H1 (cell line): ENCODE measurements at regions not wholly inside any gene's neighbourhood (a gene's known extent, or its start where the extent isn't known, plus 50 kb on each side); places are given as distances from the start of the nearest gene placed in this dataset.

Experiments
- CTCF ChIA-PET: fragments of 300-600 bp; sonication (Branson Sonifier 250); formaldehyde crosslinking; loops from one replicate; lab custom pipeline; 2021; ENCODE audit not compliant: partially characterized antibody; lab: Charles Lee
- POLR2A ChIA-PET: fragments of 300-600 bp; sonication (Branson Sonifier 250); formaldehyde crosslinking; loops from one replicate; lab custom pipeline; 2021; ENCODE audit warnings: inconsistent platforms; ENCODE audit not compliant: partially characterized antibody; lab: Charles Lee
- DNase-seq, 2 experiments: peaks; one replicate each; pipeline versions ENCODE4 v3.0.0 to v3.0.0-alpha.2; 2010 to 2022; ENCODE audit warnings: low spot score in 2 of 2, low read depth in 1 of 2, mixed read lengths in 1 of 2
- FAIRE-seq: peaks from 2 replicates; lab custom pipeline; 2011; peaks lifted over from hg19 to GRCh38; lab: Jason Lieb, UNC
- H2AFZ ChIP-seq: 2 replicates; pipeline ENCODE4 v1.8.1; 2012; ENCODE audit warnings: low read length, inconsistent platforms
- H2AK5ac ChIP-seq: 2 replicates; pipeline ENCODE4 v1.6.1; 2013; ENCODE audit warnings: low read depth, low read length
- H2BK120ac ChIP-seq: replicated peaks from 2 replicates; pipeline ENCODE3; 2013; ENCODE audit warnings: low read depth, low read length, inconsistent platforms
- H2BK12ac ChIP-seq: 2 replicates; pipeline ENCODE4 v1.6.1; 2013; ENCODE audit warnings: low read depth, low read length
- H2BK15ac ChIP-seq: 2 replicates; pipeline ENCODE4 v1.6.1; 2013; ENCODE audit warnings: low read length
- H2BK20ac ChIP-seq: 2 replicates; pipeline ENCODE4 v1.6.1; 2013; ENCODE audit warnings: low read length
- H2BK5ac ChIP-seq: 2 replicates; pipeline ENCODE4 v1.6.1; 2013; ENCODE audit warnings: low read depth, low read length
- H3K14ac ChIP-seq: 2 replicates; pipeline ENCODE4 v1.6.1; 2013; ENCODE audit warnings: inconsistent platforms; ENCODE audit not compliant: insufficient read length
- H3K18ac ChIP-seq: 2 replicates; pipeline ENCODE4 v1.6.1; 2013; ENCODE audit warnings: low read length; ENCODE audit errors: extremely low read depth
- H3K23ac ChIP-seq: 2 replicates; pipeline ENCODE4 v1.6.1; 2013; ENCODE audit warnings: inconsistent platforms; ENCODE audit not compliant: insufficient read length
- H3K23me2 ChIP-seq: 2 replicates; pipeline ENCODE4 v1.6.1; 2013; ENCODE audit warnings: low read depth, low read length
- H3K27ac ChIP-seq: 2 replicates; pipeline ENCODE4 v1.6.1; 2011; ENCODE audit warnings: low read depth, low read length, inconsistent platforms
- H3K27me3 ChIP-seq, 4 experiments: replicated peaks in 1 of 4; 1 replicate in 1 of 4; 2 replicates in 3 of 4; pipeline versions ENCODE4 v1.6.1 to v1.8.1; 2011 to 2013; ENCODE audit warnings: low read length in 3 of 4, mild to moderate bottlenecking in 3 of 4, inconsistent platforms in 2 of 4, mixed read lengths in 2 of 4, moderate library complexity in 1 of 4; ENCODE audit not compliant: control insufficient read depth in 3 of 4, insufficient read depth in 3 of 4; ENCODE audit errors: extremely low read depth in 1 of 4
- H3K36me3 ChIP-seq, 4 experiments: 2 replicates each; pipeline versions ENCODE4 v1.6.1 to v1.8.1; 2011 to 2013; ENCODE audit warnings: mild to moderate bottlenecking in 4 of 4, low read length in 3 of 4, moderate library complexity in 2 of 4, control low read depth in 1 of 4, inconsistent platforms in 1 of 4; ENCODE audit not compliant: insufficient read depth in 4 of 4, control insufficient read depth in 2 of 4
- H3K4ac ChIP-seq: replicated peaks from 2 replicates; pipeline ENCODE3; 2013; ENCODE audit warnings: low read length, low read depth, mixed read lengths, inconsistent platforms; ENCODE audit not compliant: insufficient read length
- H3K4me1 ChIP-seq, 4 experiments: replicated peaks in 1 of 4; 1 replicate in 1 of 4; 2 replicates in 3 of 4; pipeline versions ENCODE4 v1.6.1 to v1.8.1; 2011 to 2013; ENCODE audit warnings: low read length in 3 of 4, inconsistent platforms in 2 of 4, mixed read lengths in 1 of 4; ENCODE audit not compliant: insufficient read depth in 4 of 4, control insufficient read depth in 3 of 4
- H3K4me2 ChIP-seq, 2 experiments: 2 replicates each; pipeline versions ENCODE4 v1.6.1 to v1.8.1; 2011 to 2013; ENCODE audit warnings: low read depth in 2 of 2, low read length in 2 of 2, control low read depth in 1 of 2, inconsistent platforms in 1 of 2, mild to moderate bottlenecking in 1 of 2; ENCODE audit not compliant: insufficient read depth in 1 of 2
- H3K4me3 ChIP-seq, 4 experiments: fragments of 200-600, 300-600 bp in 1 of 4; sonication (generic), shearing (Covaris generic), sonication (Bioruptor Twin) in 1 of 4; 2 replicates each; pipeline versions ENCODE4 v1.5.1 to v1.8.1; 2011 to 2016; ENCODE audit warnings: low read length in 4 of 4, low read depth in 3 of 4, control low read depth in 2 of 4, inconsistent platforms in 2 of 4, mild to moderate bottlenecking in 2 of 4, mixed read lengths in 1 of 4, moderate library complexity in 1 of 4; ENCODE audit not compliant: insufficient read depth in 2 of 4; ENCODE audit errors: extremely low read depth in 1 of 4
- H3K56ac ChIP-seq: replicated peaks from 2 replicates; pipeline ENCODE3; 2013; ENCODE audit warnings: low read depth, mild to moderate bottlenecking, mixed read lengths, low read length, inconsistent platforms; ENCODE audit not compliant: insufficient read length
- H3K79me1 ChIP-seq: 2 replicates; pipeline ENCODE4 v1.6.1; 2013; ENCODE audit warnings: low read depth, low read length, control low read depth
- H3K79me2 ChIP-seq, 2 experiments: 2 replicates each; pipeline versions ENCODE4 v1.6.1 to v1.8.1; 2012 to 2013; ENCODE audit warnings: low read length in 2 of 2, mild to moderate bottlenecking in 2 of 2, inconsistent platforms in 1 of 2; ENCODE audit not compliant: insufficient read depth in 2 of 2, control insufficient read depth in 1 of 2
- H3K9ac ChIP-seq, 4 experiments: replicated peaks in 1 of 4; 1 replicate in 1 of 4; 2 replicates in 3 of 4; pipeline versions ENCODE4 v1.6.1 to v1.8.1; 2011 to 2013; ENCODE audit warnings: low read depth in 3 of 4, low read length in 3 of 4, control low read depth in 2 of 4, mild to moderate bottlenecking in 2 of 4, moderate library complexity in 2 of 4, inconsistent platforms in 1 of 4; ENCODE audit errors: extremely low read depth in 1 of 4
- H3K9me3 ChIP-seq, 2 experiments: 2 replicates each; pipeline versions ENCODE4 v1.6.1 to v1.8.1; 2012 to 2013; ENCODE audit warnings: mild to moderate bottlenecking in 2 of 2, moderate library complexity in 2 of 2, control low read depth in 1 of 2, inconsistent platforms in 1 of 2, low read depth in 1 of 2, low read length in 1 of 2, mixed read lengths in 1 of 2; ENCODE audit not compliant: insufficient read depth in 2 of 2
- H4K20me1 ChIP-seq, 2 experiments: replicated peaks in 1 of 2; 2 replicates each; pipeline versions ENCODE3 to v1.8.1; 2011 to 2013; ENCODE audit warnings: inconsistent platforms in 2 of 2, low read length in 2 of 2, mild to moderate bottlenecking in 1 of 2; ENCODE audit not compliant: insufficient read depth in 2 of 2, control insufficient read depth in 1 of 2
- H4K5ac ChIP-seq: 2 replicates; pipeline ENCODE4 v1.6.1; 2013; ENCODE audit warnings: low read length, low read depth, mixed read lengths, inconsistent platforms; ENCODE audit not compliant: insufficient read length
- H4K8ac ChIP-seq: 2 replicates; pipeline ENCODE4 v1.8.0; 2013; ENCODE audit warnings: mild to moderate bottlenecking, moderate library complexity, low read length, inconsistent platforms; ENCODE audit not compliant: insufficient read depth; ENCODE audit errors: extremely low read depth
- H4K91ac ChIP-seq: replicated peaks from 2 replicates; pipeline ENCODE3; 2013; ENCODE audit warnings: low read length, mixed read lengths, inconsistent platforms; ENCODE audit not compliant: insufficient read length
- CHD2 ChIP-seq: IDR thresholded peaks from 2 replicates; pipeline ENCODE4 v1.6.1; 2012; ENCODE audit warnings: low read length, improper control_type of control experiment
- FOSL1 ChIP-seq: IDR thresholded peaks from 2 replicates; pipeline ENCODE4 v1.6.1; 2011; ENCODE audit warnings: mild to moderate bottlenecking, low read depth, low read length, moderate library complexity; ENCODE audit not compliant: insufficient read depth
- JUN ChIP-seq: IDR thresholded peaks from 2 replicates; pipeline ENCODE4 v1.6.1; 2011; ENCODE audit warnings: low read depth, mild to moderate bottlenecking, improper control_type of control experiment, low read length
- MAFK ChIP-seq: IDR thresholded peaks from 2 replicates; pipeline ENCODE4 v1.6.1; 2012; ENCODE audit warnings: low read depth, mild to moderate bottlenecking, improper control_type of control experiment, low read length
- MAX ChIP-seq: IDR thresholded peaks from 2 replicates; pipeline ENCODE4 v1.6.1; 2012; ENCODE audit warnings: inconsistent platforms
- NANOG ChIP-seq: IDR thresholded peaks from 2 replicates; pipeline ENCODE4 v1.6.1; 2011; ENCODE audit warnings: low read length, low read depth, mild to moderate bottlenecking, inconsistent platforms; ENCODE audit not compliant: insufficient read depth, poor library complexity, severe bottlenecking
- POLR2AphosphoS5 ChIP-seq: IDR thresholded peaks from 2 replicates; pipeline ENCODE4 v1.6.1; 2011; ENCODE audit warnings: low read depth, low read length
- RBBP5 ChIP-seq: IDR thresholded peaks from 2 replicates; pipeline ENCODE4 v1.7.1; 2012; ENCODE audit warnings: low read depth, mild to moderate bottlenecking, inconsistent platforms, low read length, moderate library complexity, borderline replicate concordance
- RNF2 ChIP-seq: fragments of 200-900, 300-1000 bp; sonication (generic); IDR thresholded peaks from 2 replicates; pipeline ENCODE4 v1.7.1; 2016; ENCODE audit warnings: borderline replicate concordance, low read depth, mild to moderate bottlenecking, antibody characterized with exemption, low read length; ENCODE audit not compliant: poor library complexity, severe bottlenecking; ENCODE audit errors: missing control alignments
- RXRA ChIP-seq: IDR thresholded peaks from 2 replicates; pipeline ENCODE4 v1.6.1; 2011; ENCODE audit warnings: low read depth, mild to moderate bottlenecking, low read length, moderate library complexity; ENCODE audit not compliant: insufficient read depth
- SP1 ChIP-seq: IDR thresholded peaks from 2 replicates; pipeline ENCODE4 v1.6.1; 2011; ENCODE audit warnings: low read depth, low read length
- SUZ12 ChIP-seq: fragments of 200-600 bp; sonication (generic); IDR thresholded peaks from 2 replicates; pipeline ENCODE4 v1.6.1; 2012; ENCODE audit warnings: mild to moderate bottlenecking, inconsistent platforms, low read length, moderate library complexity, mixed read lengths
- TAF1 ChIP-seq: IDR thresholded peaks from 2 replicates; pipeline ENCODE4 v1.6.1; 2011; ENCODE audit warnings: mild to moderate bottlenecking, low read depth, low read length
- TCF12 ChIP-seq: IDR thresholded peaks from 2 replicates; pipeline ENCODE4 v1.6.1; 2011; ENCODE audit warnings: low read depth, mild to moderate bottlenecking, low read length
- TEAD4 ChIP-seq: IDR thresholded peaks from 2 replicates; pipeline ENCODE4 v1.6.1; 2012; ENCODE audit warnings: low read depth, low read length, inconsistent platforms, mixed read lengths
- WGBS, 2 experiments: shearing (Covaris generic) in 1 of 2; methylation state at CpG; one replicate each; pipeline versions ENCODE4 v1.1.6 to v1.1.7; 2013 to 2015; ENCODE audit warnings: low lambda C conversion rate in 2 of 2, mixed read lengths in 2 of 2, inconsistent platforms in 1 of 2, low coverage in 1 of 2, missing lambda C conversion rate in 1 of 2; ENCODE audit not compliant: insufficient replicate concordance in 2 of 2, insufficient coverage in 1 of 2, insufficient read length in 1 of 2; ENCODE audit errors: extremely low coverage in 1 of 2, missing lambda C conversion rate in 1 of 2; 5-methylcytosine and 5-hydroxymethylcytosine counted together

GRCh38 chr13:61777899-61778298 lies 362.2 kb upstream of the PCDH20 start:
- Histone ChIP-seq H4K20me1 (no peaks in the 10 kb centered on the region), H2BK20ac (no peak overlapping the region), H3K4me3 (no peak overlapping the region), H3K4ac (no peak overlapping the region), H3K14ac (no peak overlapping the region), H3K27ac (no peak overlapping the region), H2BK120ac (no peak overlapping the region), H2BK5ac (no peak overlapping the region), H3K27me3 (no peaks in the 10 kb centered on the region), H2BK15ac (no peak overlapping the region), H3K9me3 (no peaks in the 10 kb centered on the region), H3K4me2 (no peak overlapping the region), H4K8ac (no peak overlapping the region), H2BK12ac (no peak overlapping the region), H3K23ac (no peak overlapping the region), H3K4me1 (peaks cover 0 to 5% (median 0%) of the 10 kb centered on the region in 4 experiments; a peak in 1 of 7 replicates), H4K5ac (no peak overlapping the region), H3K79me2 (no peaks in the 10 kb centered on the region), H4K91ac (no peak overlapping the region), H3K23me2 (no peaks in the 10 kb centered on the region), H2AFZ (no peak overlapping the region), H3K36me3 (no peaks in the 10 kb centered on the region), H3K18ac (no peak overlapping the region), H3K9ac (no peak overlapping the region), H3K56ac (no peak overlapping the region), H2AK5ac (no peak overlapping the region), H3K79me1 (no peaks in the 10 kb centered on the region)
- WGBS, 2 experiments = 96% methylated on average over 2 of the region's 2 CpGs; no CpG with 5 or more reads in 1 of the 2 experiments
- FAIRE-seq (no peak), DNase-seq (no peak)
- ChIA-PET CTCF (no interaction called here), POLR2A (no interaction called here)
- no peak for TF ChIP-seq JUN
- no peak for TF ChIP-seq SUZ12
- TF ChIP-seq FOSL1 = no peak
- no peak for TF ChIP-seq POLR2AphosphoS5
- no peak for TF ChIP-seq NANOG
- TF ChIP-seq RNF2 = no peak
- no peak for TF ChIP-seq MAFK
- no peak for TF ChIP-seq MAX
- no peak for TF ChIP-seq CHD2
- TF ChIP-seq SP1 = no peak
- no peak for TF ChIP-seq RXRA
- TF ChIP-seq RBBP5 = no peak
- TF ChIP-seq TEAD4 = no peak
- no peak for TF ChIP-seq TCF12
- no peak for TF ChIP-seq TAF1
